HG02938 (cell line): ENCODE measurements at regions not wholly inside any gene's neighbourhood (a gene's known extent, or its start where the extent isn't known, plus 50 kb on each side); places are given as distances from the start of the nearest gene placed in this dataset.

Experiments
- ATAC-seq: cut with Tn5 transposase; IDR thresholded peaks from one replicate; pipeline ENCODE4 v1.9.1; 2021; ENCODE audit warnings: mild to moderate bottlenecking, moderate library complexity; ENCODE audit not compliant: unreplicated experiment

GRCh38 chr2:6676776-6677175 lies 188.9 kb downstream of the CMPK2 start:
- ATAC-seq, result no peak

GRCh38 chr2:6679471-6679870 lies 186.2 kb downstream of the CMPK2 start:
- ATAC-seq, result no peak

- no peak for ATAC-seq
Measured at GRCh38 chr2:6683516-6683915, 182.2 kb downstream of the CMPK2 start.

GRCh38 chr2:6685447-6685846 lies 180.3 kb downstream of the CMPK2 start:
- ATAC-seq, result no peak

GRCh38 chr2:6692056-6692455 lies 173.7 kb downstream of the CMPK2 start:
- no peak for ATAC-seq

- no peak for ATAC-seq
Measured at GRCh38 chr2:6692819-6693218, 172.9 kb downstream of the CMPK2 start.

- no peak for ATAC-seq
Measured at GRCh38 chr2:6694555-6694954, 171.2 kb downstream of the CMPK2 start.

GRCh38 chr2:6700335-6700734 lies 165.4 kb downstream of the CMPK2 start:
- no peak for ATAC-seq

GRCh38 chr2:6704077-6704476 lies 161.6 kb downstream of the CMPK2 start:
- no peak for ATAC-seq

- ATAC-seq, result no peak
Measured at GRCh38 chr2:6721395-6721794, 144.3 kb downstream of the CMPK2 start.

GRCh38 chr2:6722574-6722973 lies 143.1 kb downstream of the CMPK2 start:
- ATAC-seq, result no peak

GRCh38 chr2:6723865-6724604 lies 141.7 kb downstream of the CMPK2 start:
- ATAC-seq, result no peak

GRCh38 chr2:6724605-6725140 lies 141.0 kb downstream of the CMPK2 start:
- ATAC-seq, result no peak

- ATAC-seq, result no peak
Measured at GRCh38 chr2:6728156-6728555, 137.6 kb downstream of the CMPK2 start.

- no peak for ATAC-seq
Measured at GRCh38 chr2:6730003-6730402, 135.7 kb downstream of the CMPK2 start.

- no peak for ATAC-seq
Measured at GRCh38 chr2:6730649-6731532, 134.8 kb downstream of the CMPK2 start.

GRCh38 chr2:6739547-6739946 lies 126.2 kb downstream of the CMPK2 start:
- ATAC-seq, result no peak

- ATAC-seq, result no peak
Measured at GRCh38 chr2:6741229-6741628, 124.5 kb downstream of the CMPK2 start.

GRCh38 chr2:6744038-6744437 lies 121.7 kb downstream of the CMPK2 start:
- no peak for ATAC-seq

GRCh38 chr2:6747433-6747832 lies 118.3 kb downstream of the CMPK2 start:
- ATAC-seq, result no peak

GRCh38 chr2:6748406-6749067 lies 117.2 kb downstream of the CMPK2 start:
- ATAC-seq, result no peak
